ENCODE measurements at regions not wholly inside any gene's neighbourhood (a gene's known extent, or its start where the extent isn't known, plus 50 kb on each side); places are given as distances from the start of the nearest gene placed in this dataset.

DNA sequence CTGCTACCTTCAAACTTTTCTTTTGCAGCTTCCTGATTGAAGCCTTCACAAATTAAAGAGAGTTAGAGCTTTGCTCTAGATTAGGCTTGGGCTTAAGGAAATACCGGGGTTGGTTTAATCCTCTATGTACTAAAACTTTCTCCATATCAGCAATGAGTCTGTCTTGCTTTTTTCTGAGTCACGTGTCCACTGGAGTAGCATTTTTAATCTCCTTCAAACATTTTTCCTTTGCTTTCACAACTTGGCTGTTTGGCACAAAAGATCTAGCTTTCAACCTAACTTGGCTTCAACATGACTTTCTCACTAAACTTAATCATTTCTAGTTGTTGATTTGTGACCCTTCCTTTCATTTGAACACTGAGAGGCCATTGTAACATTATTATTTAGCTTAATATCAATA is 261.6 kb downstream of the PLK2 start (continued):
- no peak for TF ChIP-seq SIN3A (conservative IDR thresholded peaks at IDR 0.05 in 1 of 2, IDR thresholded peaks at IDR 0.05 in 1 of 2; ENCODE audit: low read depth in 1 of 2, low read length in 2 of 2)

GRCh38 chr5:58197875-58198274 is 262.0 kb downstream of the PLK2 start:
- Histone ChIP-seq H3K14ac (ENCODE audit: insufficient read length) (no peak overlapping the region), H3K23me2 (ENCODE audit: low read depth, low read length) (no peaks in the 10 kb centered on the region), H3K4ac (replicated peaks; ENCODE audit: insufficient read length, low read depth, low read length) (no peak overlapping the region), H3K23ac (ENCODE audit: insufficient read length) (no peak overlapping the region), H3K27me3 (replicated peaks in 1 of 4; ENCODE audit: control insufficient read depth in 3 of 4, extremely low read depth in 1 of 4, insufficient read depth in 3 of 4, low read length in 3 of 4) (no peaks in the 10 kb centered on the region), H3K4me1 (replicated peaks in 1 of 4; ENCODE audit: control insufficient read depth in 3 of 4, insufficient read depth in 4 of 4, low read length in 3 of 4) (no peaks in the 10 kb centered on the region), H2BK15ac (ENCODE audit: low read length) (no peak overlapping the region), H2BK12ac (ENCODE audit: low read depth, low read length) (no peak overlapping the region), H4K20me1 (replicated peaks in 1 of 2; ENCODE audit: control insufficient read depth in 1 of 2, insufficient read depth in 2 of 2, low read length in 2 of 2) (no peaks in the 10 kb centered on the region), H4K8ac (ENCODE audit: extremely low read depth, insufficient read depth, low read length) (no peak overlapping the region), H2AK5ac (ENCODE audit: low read depth, low read length) (no peak overlapping the region), H3K56ac (replicated peaks; ENCODE audit: insufficient read length, low read depth, low read length) (no peak overlapping the region), H3K27ac (ENCODE audit: low read depth, low read length) (no peak overlapping the region), H3K18ac (ENCODE audit: extremely low read depth, low read length) (no peak overlapping the region), H2BK120ac (replicated peaks; ENCODE audit: low read depth, low read length) (no peak overlapping the region), H2BK20ac (ENCODE audit: low read length) (no peak overlapping the region), H3K4me2 (ENCODE audit: insufficient read depth in 1 of 2, low read depth in 2 of 2, low read length in 2 of 2) (no peak overlapping the region), H3K4me3 (ENCODE audit: extremely low read depth in 1 of 4, insufficient read depth in 2 of 4, low read depth in 3 of 4, low read length in 4 of 4) (no peak overlapping the region), H3K79me2 (ENCODE audit: control insufficient read depth in 1 of 2, insufficient read depth in 2 of 2, low read length in 2 of 2) (no peaks in the 10 kb centered on the region), H3K36me3 (ENCODE audit: control insufficient read depth in 2 of 4, insufficient read depth in 4 of 4, low read length in 3 of 4) (no peaks in the 10 kb centered on the region), H3K9me3 (ENCODE audit: insufficient read depth in 2 of 2, low read depth in 1 of 2, low read length in 1 of 2) (no peaks in the 10 kb centered on the region), H2AFZ (ENCODE audit: low read length) (no peak overlapping the region), H3K79me1 (ENCODE audit: low read depth, low read length) (no peaks in the 10 kb centered on the region), H3K9ac (replicated peaks in 1 of 4; ENCODE audit: extremely low read depth in 1 of 4, low read depth in 3 of 4, low read length in 3 of 4) (no peak overlapping the region), H4K5ac (ENCODE audit: insufficient read length, low read depth, low read length) (no peak overlapping the region), H4K91ac (replicated peaks; ENCODE audit: insufficient read length, low read length) (no peak overlapping the region), H2BK5ac (ENCODE audit: low read depth, low read length) (no peak overlapping the region)
- POLR2A ChIA-PET (ENCODE audit: partially characterized antibody) = no interaction called here
- no peak for DNase-seq (ENCODE audit: low read depth in 1 of 2, low spot score in 2 of 2)
- CTCF ChIA-PET (ENCODE audit: partially characterized antibody) = interaction anchor here (0.8 to 0.9 kb wide), 2 partner anchors 9 to 436 kb away, joined by 3 read pairs; no protein-coding TSS in a partner anchor
- FAIRE-seq = no peak
- TF ChIP-seq HDAC6 (IDR thresholded peaks at IDR 0.05; ENCODE audit: low read depth, low read length) (no peak), SAP30 (IDR thresholded peaks at IDR 0.05; ENCODE audit: insufficient read depth, insufficient replicate concordance, low read length) (no peak), SP2 (IDR thresholded peaks at IDR 0.05; ENCODE audit: low read length) (no peak)

All from H1 (cell line).